SK-N-SH treated with all-trans-retinoic acid at 6 μM for 48 hours (cell line): ENCODE measurements at regions not wholly inside any gene's neighbourhood (a gene's known extent, or its start where the extent isn't known, plus 50 kb on each side); places are given as distances from the start of the nearest gene placed in this dataset.

ENCODE experiments used
- ATAC-seq: fragments of 200-7000 bp; cut with Tn5 transposase; 3 replicates; pipeline ENCODE4 v1.9.1; 2020; ENCODE audit warnings: mild to moderate bottlenecking, moderate library complexity
- ARNTL ChIP-seq: fragments of 450-650 bp; formaldehyde crosslinking; IDR thresholded peaks from 2 replicates; pipeline ENCODE4 v1.5.0; 2020; ENCODE audit warnings: low read depth, mild to moderate bottlenecking, moderate library complexity, borderline replicate concordance
- BACH2 ChIP-seq: fragments of 250-450 bp; sonication (Bioruptor Pico); IDR thresholded peaks from 2 replicates; pipeline ENCODE4 v1.9.0; 2021; ENCODE audit warnings: mild to moderate bottlenecking, borderline replicate concordance
- CSDC2 ChIP-seq: fragments of 250-450 bp; sonication (Bioruptor Pico); IDR thresholded peaks from 2 replicates; pipeline ENCODE4 v1.5.0; 2020; ENCODE audit warnings: mild to moderate bottlenecking, moderate library complexity
- ESRRG ChIP-seq: fragments of 250-450 bp; sonication (Bioruptor Pico); IDR thresholded peaks from 2 replicates; pipeline ENCODE4 v1.6.1; 2021; ENCODE audit warnings: mild to moderate bottlenecking
- GLIS3 ChIP-seq: fragments of 250-450 bp; sonication (Bioruptor Pico); IDR thresholded peaks from 2 replicates; pipeline ENCODE4 v1.5.0; 2020; ENCODE audit warnings: mild to moderate bottlenecking, moderate library complexity
- ISL1 ChIP-seq: fragments of 250-450 bp; sonication (Bioruptor Pico); IDR thresholded peaks from 2 replicates; pipeline ENCODE4 v2.1.2; 2022; ENCODE audit warnings: mild to moderate bottlenecking, moderate library complexity
- OSR1 ChIP-seq: fragments of 250-450 bp; sonication (Bioruptor Pico); IDR thresholded peaks from 2 replicates; pipeline ENCODE4 v1.8.0; 2022; ENCODE audit warnings: moderate library complexity, mild to moderate bottlenecking, inconsistent platforms
- POU6F1 ChIP-seq: fragments of 250-450 bp; sonication (Bioruptor Pico); IDR thresholded peaks from 2 replicates; pipeline ENCODE4 v1.8.0; 2021; ENCODE audit warnings: low read depth, mild to moderate bottlenecking, moderate library complexity, borderline replicate concordance
- PPARA ChIP-seq: fragments of 250-450 bp; sonication (Bioruptor Pico); IDR thresholded peaks from 2 replicates; pipeline ENCODE4 v1.5.0; 2020; ENCODE audit warnings: mild to moderate bottlenecking, borderline replicate concordance
- RARB ChIP-seq: fragments of 250-450 bp; sonication (Bioruptor Pico); IDR thresholded peaks from 2 replicates; pipeline ENCODE4 v1.8.0; 2021; ENCODE audit warnings: mild to moderate bottlenecking, moderate library complexity
- SNAI2 ChIP-seq: fragments of 250-450 bp; sonication (Bioruptor Pico); IDR thresholded peaks from 2 replicates; pipeline ENCODE4 v1.5.0; 2020; ENCODE audit warnings: mild to moderate bottlenecking, moderate library complexity
- TCF4 ChIP-seq: fragments of 250-450 bp; sonication (Bioruptor Pico); IDR thresholded peaks from 2 replicates; pipeline ENCODE4 v1.8.0; 2021; ENCODE audit warnings: mild to moderate bottlenecking, moderate library complexity, borderline replicate concordance
- TSHZ2 ChIP-seq: fragments of 250-450 bp; sonication (Bioruptor Pico); IDR thresholded peaks from 2 replicates; pipeline ENCODE4 v1.5.0; 2020; ENCODE audit warnings: mild to moderate bottlenecking, moderate library complexity
- ZC3H10 ChIP-seq: fragments of 250-450 bp; sonication (Bioruptor Pico); IDR thresholded peaks from 2 replicates; pipeline ENCODE4 v1.5.1; 2021; ENCODE audit warnings: mild to moderate bottlenecking, moderate library complexity
- ZFP3 ChIP-seq: fragments of 250-450 bp; sonication (Bioruptor Pico); IDR thresholded peaks from 2 replicates; pipeline ENCODE4 v1.5.0; 2020; ENCODE audit warnings: mild to moderate bottlenecking, moderate library complexity
- ZNF70 ChIP-seq: fragments of 450-650 bp; formaldehyde crosslinking; IDR thresholded peaks from 2 replicates; pipeline ENCODE4 v1.5.0; 2020; ENCODE audit warnings: mild to moderate bottlenecking, moderate library complexity
- ZNF8 ChIP-seq: fragments of 450-650 bp; formaldehyde crosslinking; IDR thresholded peaks from 2 replicates; pipeline ENCODE4 v1.5.0; 2020; ENCODE audit warnings: mild to moderate bottlenecking, moderate library complexity
- TF ChIP-seq, protein P1 (sequence below): fragments of 250-450 bp; sonication (Bioruptor Pico); IDR thresholded peaks from 2 replicates; pipeline ENCODE4 v1.5.1; 2020; ENCODE audit warnings: low read depth, mild to moderate bottlenecking, moderate library complexity
- TF ChIP-seq, protein P2 (sequence below): fragments of 250-450 bp; sonication (Bioruptor Pico); IDR thresholded peaks from 2 replicates; pipeline ENCODE4 v1.5.1; 2021; ENCODE audit warnings: mild to moderate bottlenecking, moderate library complexity
- TF ChIP-seq, protein P3 (sequence below): fragments of 250-450 bp; sonication (Bioruptor Pico); IDR thresholded peaks from 2 replicates; pipeline ENCODE4 v1.8.0; 2020; ENCODE audit warnings: mild to moderate bottlenecking, moderate library complexity, borderline replicate concordance

DNA sequence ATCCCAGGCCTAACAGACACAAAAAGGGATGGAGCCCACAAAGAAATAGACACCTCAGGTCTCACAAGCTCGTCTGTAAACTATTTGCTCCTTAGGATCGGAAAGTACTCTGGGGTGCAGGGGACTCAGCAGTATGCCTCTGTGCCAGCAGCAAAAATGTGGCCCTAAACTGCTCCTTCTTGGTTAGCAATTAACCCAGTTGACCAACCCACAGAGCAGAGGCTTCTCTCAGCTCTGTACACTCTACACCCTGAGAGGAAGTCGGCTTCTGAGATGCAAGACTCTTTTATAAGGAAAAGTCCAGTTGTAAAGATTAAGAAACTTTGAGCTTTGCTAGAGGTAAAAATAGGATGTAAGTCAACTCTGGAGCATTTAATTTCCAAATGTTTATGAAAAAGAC is 156.3 kb upstream of the PRSS58 start:
- ATAC-seq: no peak
- no peak for TF ChIP-seq OSR1 (CRISPR knock-in tag)
- TF ChIP-seq ESRRG (CRISPR knock-in tag): no peak
- no peak for TF ChIP-seq TSHZ2 (CRISPR knock-in tag)
- TF ChIP-seq, protein P1, sequence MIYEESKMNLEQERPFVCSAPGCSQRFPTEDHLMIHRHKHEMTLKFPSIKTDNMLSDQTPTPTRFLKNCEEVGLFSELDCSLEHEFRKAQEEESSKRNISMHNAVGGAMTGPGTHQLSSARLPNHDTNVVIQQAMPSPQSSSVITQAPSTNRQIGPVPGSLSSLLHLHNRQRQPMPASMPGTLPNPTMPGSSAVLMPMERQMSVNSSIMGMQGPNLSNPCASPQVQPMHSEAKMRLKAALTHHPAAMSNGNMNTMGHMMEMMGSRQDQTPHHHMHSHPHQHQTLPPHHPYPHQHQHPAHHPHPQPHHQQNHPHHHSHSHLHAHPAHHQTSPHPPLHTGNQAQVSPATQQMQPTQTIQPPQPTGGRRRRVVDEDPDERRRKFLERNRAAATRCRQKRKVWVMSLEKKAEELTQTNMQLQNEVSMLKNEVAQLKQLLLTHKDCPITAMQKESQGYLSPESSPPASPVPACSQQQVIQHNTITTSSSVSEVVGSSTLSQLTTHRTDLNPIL (CRISPR knock-in tag): no peak
- TF ChIP-seq BACH2 (CRISPR knock-in tag): no peak
- TF ChIP-seq CSDC2 (CRISPR knock-in tag): no peak
- TF ChIP-seq ZNF8 (CRISPR knock-in tag): no peak
- no peak for TF ChIP-seq TCF4 (CRISPR knock-in tag)
- no peak for TF ChIP-seq RARB (CRISPR knock-in tag)
- TF ChIP-seq ARNTL (CRISPR knock-in tag): no peak
- TF ChIP-seq ZC3H10: no peak
- TF ChIP-seq PPARA (CRISPR knock-in tag): no peak
- no peak for TF ChIP-seq GLIS3 (CRISPR knock-in tag)
- TF ChIP-seq, protein P2, sequence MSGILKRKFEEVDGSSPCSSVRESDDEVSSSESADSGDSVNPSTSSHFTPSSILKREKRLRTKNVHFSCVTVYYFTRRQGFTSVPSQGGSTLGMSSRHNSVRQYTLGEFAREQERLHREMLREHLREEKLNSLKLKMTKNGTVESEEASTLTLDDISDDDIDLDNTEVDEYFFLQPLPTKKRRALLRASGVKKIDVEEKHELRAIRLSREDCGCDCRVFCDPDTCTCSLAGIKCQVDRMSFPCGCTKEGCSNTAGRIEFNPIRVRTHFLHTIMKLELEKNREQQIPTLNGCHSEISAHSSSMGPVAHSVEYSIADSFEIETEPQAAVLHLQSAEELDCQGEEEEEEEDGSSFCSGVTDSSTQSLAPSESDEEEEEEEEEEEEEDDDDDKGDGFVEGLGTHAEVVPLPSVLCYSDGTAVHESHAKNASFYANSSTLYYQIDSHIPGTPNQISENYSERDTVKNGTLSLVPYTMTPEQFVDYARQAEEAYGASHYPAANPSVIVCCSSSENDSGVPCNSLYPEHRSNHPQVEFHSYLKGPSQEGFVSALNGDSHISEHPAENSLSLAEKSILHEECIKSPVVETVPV (CRISPR knock-in tag): no peak
- no peak for TF ChIP-seq SNAI2 (CRISPR knock-in tag)
- TF ChIP-seq, protein P3, sequence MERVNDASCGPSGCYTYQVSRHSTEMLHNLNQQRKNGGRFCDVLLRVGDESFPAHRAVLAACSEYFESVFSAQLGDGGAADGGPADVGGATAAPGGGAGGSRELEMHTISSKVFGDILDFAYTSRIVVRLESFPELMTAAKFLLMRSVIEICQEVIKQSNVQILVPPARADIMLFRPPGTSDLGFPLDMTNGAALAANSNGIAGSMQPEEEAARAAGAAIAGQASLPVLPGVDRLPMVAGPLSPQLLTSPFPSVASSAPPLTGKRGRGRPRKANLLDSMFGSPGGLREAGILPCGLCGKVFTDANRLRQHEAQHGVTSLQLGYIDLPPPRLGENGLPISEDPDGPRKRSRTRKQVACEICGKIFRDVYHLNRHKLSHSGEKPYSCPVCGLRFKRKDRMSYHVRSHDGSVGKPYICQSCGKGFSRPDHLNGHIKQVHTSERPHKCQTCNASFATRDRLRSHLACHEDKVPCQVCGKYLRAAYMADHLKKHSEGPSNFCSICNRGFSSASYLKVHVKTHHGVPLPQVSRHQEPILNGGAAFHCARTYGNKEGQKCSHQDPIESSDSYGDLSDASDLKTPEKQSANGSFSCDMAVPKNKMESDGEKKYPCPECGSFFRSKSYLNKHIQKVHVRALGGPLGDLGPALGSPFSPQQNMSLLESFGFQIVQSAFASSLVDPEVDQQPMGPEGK: no peak
- TF ChIP-seq ZFP3 (CRISPR knock-in tag): no peak
- TF ChIP-seq POU6F1 (CRISPR knock-in tag): no peak
- no peak for TF ChIP-seq ZNF70 (CRISPR knock-in tag)

GRCh38 chr7:142413280-142414000 is 155.6 kb upstream of the PRSS58 start:
- TF ChIP-seq TCF4 (CRISPR knock-in tag) (no peak), SNAI2 (CRISPR knock-in tag) (no peak), ZNF8 (CRISPR knock-in tag) (no peak), ISL1 (CRISPR knock-in tag) (no peak), BACH2 (CRISPR knock-in tag) (no peak), ZNF70 (CRISPR knock-in tag) (no peak), ZFP3 (CRISPR knock-in tag) (no peak), OSR1 (CRISPR knock-in tag) (no peak), ESRRG (CRISPR knock-in tag) (no peak), ZC3H10 (no peak)
- TF ChIP-seq, protein P3: no peak
- TF ChIP-seq, protein P1 (CRISPR knock-in tag): no peak
- ATAC-seq: no peak
